ENCODE measurements at regions not wholly inside any gene's neighbourhood (a gene's known extent, or its start where the extent isn't known, plus 50 kb on each side); places are given as distances from the start of the nearest gene placed in this dataset.

- DNase-seq, result no peak
These were observed 226.4 kb upstream of the AMIGO2 start for GRCh38 chr12:47306130-47306529.

DNA sequence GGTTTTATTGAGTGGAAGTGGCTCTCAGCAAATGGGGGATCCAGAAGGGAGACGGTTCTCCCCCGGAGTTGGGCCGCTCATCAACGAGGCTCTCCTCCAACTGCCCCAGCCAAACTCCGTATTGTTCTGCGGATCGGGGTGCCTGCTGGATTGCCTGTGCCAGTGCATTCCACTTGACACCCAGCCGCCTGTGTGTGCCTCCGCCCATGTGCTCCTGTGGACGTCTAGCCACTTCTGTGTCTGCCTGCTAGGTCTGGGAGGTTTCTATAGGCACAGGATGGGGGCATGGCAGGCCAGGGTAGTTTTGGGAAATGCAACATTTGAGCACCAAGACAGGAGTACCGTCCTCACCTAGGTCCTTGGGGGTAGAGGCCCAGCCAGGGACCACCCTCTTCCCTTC, 225.7 kb upstream of the AMIGO2 start:
- no peak for DNase-seq

GRCh38 chr12:47303995-47304560, 224.3 kb upstream of the AMIGO2 start:
- DNase-seq, result no peak

- DNase-seq, result no peak
These were observed 223.4 kb upstream of the AMIGO2 start for GRCh38 chr12:47303207-47303606.

DNA sequence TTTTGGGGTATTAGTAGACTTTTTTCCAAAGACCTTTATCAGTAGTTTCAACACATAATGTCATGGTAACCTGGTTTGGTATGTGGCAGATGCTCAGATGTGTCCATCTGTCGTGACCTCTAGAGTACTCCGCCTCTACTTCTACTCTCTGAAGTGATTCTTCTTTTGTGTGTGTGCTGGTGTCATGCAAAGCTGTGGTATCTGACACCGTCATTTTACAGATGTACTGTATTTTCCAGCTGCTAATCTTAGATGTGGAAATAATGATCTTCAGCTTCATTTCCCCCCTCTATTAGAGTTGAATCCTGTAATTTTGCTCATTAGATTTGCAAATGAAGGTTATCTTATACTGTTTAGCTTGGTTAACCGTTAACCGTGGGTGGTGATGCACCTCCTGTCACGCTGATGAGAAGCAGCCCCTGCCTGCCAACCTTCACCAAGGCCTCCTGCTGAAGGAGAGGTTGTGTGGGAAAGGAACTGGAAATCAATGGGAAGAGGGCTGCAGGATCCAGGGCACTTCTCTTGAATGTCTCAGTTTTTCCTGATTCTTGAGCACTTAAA, 222.4 kb upstream of the AMIGO2 start:
- DNase-seq, result no peak

DNA sequence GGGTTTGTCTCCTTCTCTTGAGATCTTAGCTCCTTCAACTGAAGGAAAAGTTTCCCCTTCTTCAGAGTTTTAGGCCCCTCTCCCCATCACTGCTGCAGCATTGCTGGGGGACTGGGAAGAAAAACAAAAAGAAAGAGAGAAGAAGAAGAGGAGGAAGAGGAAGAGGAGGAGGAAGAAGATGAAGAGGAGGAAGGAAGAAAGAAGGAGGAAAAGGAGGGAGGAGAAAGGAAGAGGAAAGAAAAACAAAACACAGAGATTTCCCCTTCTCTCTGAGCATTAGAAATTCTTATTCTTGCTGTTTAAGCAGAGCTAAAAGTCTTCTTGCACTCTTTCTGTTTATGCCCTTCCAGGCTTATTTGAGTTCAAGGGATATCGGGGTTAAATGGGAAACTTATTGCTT, 219.8 kb upstream of the AMIGO2 start:
- no peak for DNase-seq

- no peak for DNase-seq
These were observed 218.2 kb upstream of the AMIGO2 start for GRCh38 chr12:47297993-47298392.

- DNase-seq, result no peak
These were observed 217.1 kb upstream of the AMIGO2 start for GRCh38 chr12:47296828-47297227.

DNA sequence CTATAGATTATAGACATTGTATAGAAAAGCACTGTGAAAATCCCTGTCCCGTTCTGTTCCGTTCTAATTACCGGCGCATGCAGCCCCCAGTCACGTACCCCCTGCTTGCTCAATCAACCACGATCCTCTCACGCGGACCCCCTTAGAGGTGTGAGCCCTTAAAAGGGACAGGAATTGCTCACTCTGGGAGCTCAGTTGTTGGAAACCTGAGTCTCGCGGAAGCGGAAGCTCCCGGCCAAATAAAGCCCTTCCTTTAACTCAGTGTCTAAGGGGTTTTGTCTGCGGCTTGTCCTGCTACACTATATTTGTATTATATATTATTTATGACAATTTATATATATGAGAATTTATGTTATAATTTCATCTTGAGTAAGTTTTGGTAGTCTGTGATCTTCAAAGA, 213.6 kb upstream of the AMIGO2 start:
- no peak for DNase-seq

- DNase-seq, result no peak
These were observed 206.9 kb upstream of the AMIGO2 start for GRCh38 chr12:47286676-47287075.

Measured in SW 1271 (cell line).